ENCODE measurements at regions not wholly inside any gene's neighbourhood (a gene's known extent, or its start where the extent isn't known, plus 50 kb on each side); places are given as distances from the start of the nearest gene placed in this dataset.

- H4K20me1 ChIP-seq: peaks cover 0 to 26% (median 0%) of the 10 kb centered on the region in 11 experiments; a peak in 2 of 22 replicates
- H3K36me3 ChIP-seq: no peaks in the 10 kb centered on the region
- H3K9me3 ChIP-seq (replicated peaks in 1 of 11): no peaks in the 10 kb centered on the region
- TF ChIP-seq Cebpa-rat (IDR thresholded peaks at IDR 0.05): no peak
- H3K4me2 ChIP-seq: peak overlapping the region; percentile 35 to 83 (median 74); a peak in 21 of 22 replicates
- H3K27me3 ChIP-seq: peaks cover 0 to 44% (median 18%) of the 10 kb centered on the region in 11 experiments; a peak in 18 of 22 replicates
- H3K4me3 ChIP-seq: no peak overlapping the region
- peak overlapping the region in 3 of 11 experiments; percentile 15 to 48 (median 46); a peak in 5 of 22 replicates for H3K27ac ChIP-seq
- peaks cover 26 to 77% (median 44%) of the 10 kb centered on the region in 10 experiments for H3K4me1 ChIP-seq
- no peak overlapping the region; a peak in 2 of 22 replicates for H3K9ac ChIP-seq
Measured at GRCh38 chr16:54365990-54366634, 79.5 kb upstream of the IRX3 start.

- no peaks in the 10 kb centered on the region for H3K36me3 ChIP-seq
- no peak for TF ChIP-seq Cebpa-rat (IDR thresholded peaks at IDR 0.05)
- H3K9me3 ChIP-seq (replicated peaks in 1 of 11): no peaks in the 10 kb centered on the region
- peaks cover 17 to 54% (median 26%) of the 10 kb centered on the region in 10 experiments for H3K4me1 ChIP-seq
- peaks cover 0 to 16% (median 0%) of the 10 kb centered on the region in 11 experiments; a peak in 2 of 22 replicates for H4K20me1 ChIP-seq
- no peak overlapping the region for H3K9ac ChIP-seq
- H3K27ac ChIP-seq: no peak overlapping the region
- H3K4me3 ChIP-seq: no peak overlapping the region
- peaks cover 0 to 21% (median 0%) of the 10 kb centered on the region in 11 experiments; a peak in 6 of 22 replicates for H3K27me3 ChIP-seq
- H3K4me2 ChIP-seq: peak overlapping the region in 5 of 11 experiments; percentile 6 to 25 (median 16); a peak in 2 of 22 replicates
Measured at GRCh38 chr16:54363766-54364165, 77.2 kb upstream of the IRX3 start.

- H3K4me1 ChIP-seq: peaks cover 17 to 43% (median 21%) of the 10 kb centered on the region in 10 experiments
- no peaks in the 10 kb centered on the region for H3K36me3 ChIP-seq
- H4K20me1 ChIP-seq: peaks cover 0 to 12% (median 0%) of the 10 kb centered on the region in 11 experiments; a peak in 2 of 22 replicates
- peaks cover 0 to 2% (median 0%) of the 10 kb centered on the region in 11 experiments; a peak in 3 of 22 replicates for H3K9me3 ChIP-seq (replicated peaks in 1 of 11)
- no peak overlapping the region for H3K4me3 ChIP-seq
- TF ChIP-seq Cebpa-rat (IDR thresholded peaks at IDR 0.05): no peak
- peaks cover 0 to 13% (median 0%) of the 10 kb centered on the region in 11 experiments; a peak in 5 of 22 replicates for H3K27me3 ChIP-seq
- 0 out of 22 replicates have a peak overlapping the region, but pooled peaks of 1 of the 11 experiments have one; percentile 25 for H3K4me2 ChIP-seq
- no peak overlapping the region for H3K9ac ChIP-seq
- no peak overlapping the region for H3K27ac ChIP-seq
Measured at GRCh38 chr16:54362591-54363206, 76.1 kb upstream of the IRX3 start.

GRCh38 chr16:54361246-54361645, 74.7 kb upstream of the IRX3 start:
- Histone ChIP-seq H4K20me1 (no peaks in the 10 kb centered on the region), H3K4me2 (no peak overlapping the region), H3K27me3 (peaks cover 0 to 7% (median 0%) of the 10 kb centered on the region in 11 experiments; a peak in 5 of 22 replicates), H3K27ac (no peak overlapping the region), H3K9ac (no peak overlapping the region), H3K36me3 (no peaks in the 10 kb centered on the region), H3K4me1 (peaks cover 3 to 28% (median 7%) of the 10 kb centered on the region in 10 experiments; a peak in 19 of 20 replicates), H3K4me3 (no peak overlapping the region), H3K9me3 (replicated peaks in 1 of 11) (peaks cover under 1 to 16% (median 10%) of the 10 kb centered on the region in 11 experiments; a peak in 20 of 22 replicates)
- TF ChIP-seq Cebpa-rat (IDR thresholded peaks at IDR 0.05): no peak

GRCh38 chr16:54360681-54361080, 74.1 kb upstream of the IRX3 start:
- Histone ChIP-seq H3K36me3 (no peaks in the 10 kb centered on the region), H3K4me2 (no peak overlapping the region), H3K9ac (no peak overlapping the region), H3K4me3 (no peak overlapping the region), H3K27ac (no peak overlapping the region), H4K20me1 (no peaks in the 10 kb centered on the region), H3K4me1 (peaks cover 0 to 23% (median 2%) of the 10 kb centered on the region in 10 experiments; a peak in 9 of 20 replicates), H3K9me3 (replicated peaks in 1 of 11) (peaks cover 6 to 21% (median 16%) of the 10 kb centered on the region in 11 experiments), H3K27me3 (peaks cover 0 to 7% (median 0%) of the 10 kb centered on the region in 11 experiments; a peak in 4 of 22 replicates)
- TF ChIP-seq Cebpa-rat (IDR thresholded peaks at IDR 0.05): no peak

- Histone ChIP-seq H3K9me3 (replicated peaks in 1 of 11) (peaks cover 18 to 32% (median 27%) of the 10 kb centered on the region in 11 experiments), H3K4me2 (no peak overlapping the region), H4K20me1 (no peaks in the 10 kb centered on the region), H3K36me3 (no peaks in the 10 kb centered on the region), H3K4me3 (no peak overlapping the region), H3K27me3 (peaks cover 0 to 7% (median 0%) of the 10 kb centered on the region in 11 experiments; a peak in 4 of 22 replicates), H3K27ac (no peak overlapping the region), H3K9ac (no peak overlapping the region), H3K4me1 (peaks cover 0 to 14% (median 3%) of the 10 kb centered on the region in 10 experiments; a peak in 4 of 20 replicates)
- TF ChIP-seq Cebpa-rat (IDR thresholded peaks at IDR 0.05): no peak
Measured at GRCh38 chr16:54359555-54359954, 73.0 kb upstream of the IRX3 start.

GRCh38 chr16:54359081-54359480, 72.5 kb upstream of the IRX3 start:
- no peak for TF ChIP-seq Cebpa-rat (IDR thresholded peaks at IDR 0.05)
- no peak overlapping the region for H3K9ac ChIP-seq
- H3K4me1 ChIP-seq: peaks cover 0 to 14% (median 3%) of the 10 kb centered on the region in 10 experiments; a peak in 4 of 20 replicates
- peaks cover 22 to 37% (median 32%) of the 10 kb centered on the region in 11 experiments for H3K9me3 ChIP-seq (replicated peaks in 1 of 11)
- H4K20me1 ChIP-seq: no peaks in the 10 kb centered on the region
- H3K27me3 ChIP-seq: peaks cover 0 to 7% (median 0%) of the 10 kb centered on the region in 11 experiments; a peak in 4 of 22 replicates
- no peak overlapping the region for H3K4me2 ChIP-seq
- H3K4me3 ChIP-seq: no peak overlapping the region
- no peaks in the 10 kb centered on the region for H3K36me3 ChIP-seq
- H3K27ac ChIP-seq: no peak overlapping the region

- H3K27me3 ChIP-seq: no peaks in the 10 kb centered on the region
- H3K4me2 ChIP-seq: no peak overlapping the region
- no peaks in the 10 kb centered on the region for H3K36me3 ChIP-seq
- H3K4me3 ChIP-seq: no peak overlapping the region
- H3K27ac ChIP-seq: no peak overlapping the region
- peaks cover 40 to 61% (median 51%) of the 10 kb centered on the region in 11 experiments for H3K9me3 ChIP-seq (replicated peaks in 1 of 11)
- no peak for TF ChIP-seq Cebpa-rat (IDR thresholded peaks at IDR 0.05)
- no peak overlapping the region for H3K9ac ChIP-seq
- no peaks in the 10 kb centered on the region for H4K20me1 ChIP-seq
- H3K4me1 ChIP-seq: peaks cover 0 to 3% (median 0%) of the 10 kb centered on the region in 10 experiments; a peak in 1 of 20 replicates
Measured at GRCh38 chr16:54356391-54356790, 69.8 kb upstream of the IRX3 start.

GRCh38 chr16:54355251-54355650, 68.7 kb upstream of the IRX3 start:
- TF ChIP-seq Cebpa-rat (IDR thresholded peaks at IDR 0.05): no peak
- peaks cover 40 to 71% (median 59%) of the 10 kb centered on the region in 11 experiments for H3K9me3 ChIP-seq (replicated peaks in 1 of 11)
- H3K4me2 ChIP-seq: no peak overlapping the region
- no peak overlapping the region for H3K27ac ChIP-seq
- H3K27me3 ChIP-seq: no peaks in the 10 kb centered on the region
- no peak overlapping the region for H3K4me3 ChIP-seq
- H4K20me1 ChIP-seq: no peaks in the 10 kb centered on the region
- 0 out of 20 replicates have a peak, but pooled peaks cover 0 to 3% (median 0%) of the 10 kb centered on the region in 10 experiments for H3K4me1 ChIP-seq
- no peak overlapping the region for H3K9ac ChIP-seq
- no peaks in the 10 kb centered on the region for H3K36me3 ChIP-seq
